HEK293 (cell line): ENCODE measurements at regions not wholly inside any gene's neighbourhood (a gene's known extent, or its start where the extent isn't known, plus 50 kb on each side); places are given as distances from the start of the nearest gene placed in this dataset.

ENCODE experiments used
- CTCF ChIA-PET: fragments of 350-600 bp; formaldehyde crosslinking; extraction: SDS; loops from one replicate; lab custom pipeline; 2021; ENCODE audit warnings: antibody characterized with exemption; lab: Yijun Ruan, JAX
- POLR2A ChIA-PET: fragments of 300-600 bp; formaldehyde crosslinking; extraction: SDS; loops from one replicate; lab custom pipeline; 2020; ENCODE audit warnings: antibody characterized with exemption, inconsistent platforms; lab: Yijun Ruan, JAX
- H3K27ac ChIP-seq: fragments of 200-500 bp; sonication (Bioruptor generic); 2 replicates; pipeline ENCODE4 v1.5.1; 2014; ENCODE audit warnings: low read depth, low read length, control low read depth, inconsistent platforms; ENCODE audit errors: extremely low read depth
- H3K36me3 ChIP-seq, 2 experiments: fragments of 200-500 bp in 1 of 2; sonication (Bioruptor generic) in 1 of 2; 1 replicate in 1 of 2; 2 replicates in 1 of 2; pipeline ENCODE4 v1.5.1; 2014 to 2017; ENCODE audit warnings: inconsistent platforms in 2 of 2, low read length in 2 of 2; ENCODE audit not compliant: control insufficient read depth in 2 of 2, insufficient read depth in 1 of 2
- H3K4me1 ChIP-seq: fragments of 200-500 bp; sonication (Bioruptor generic); 2 replicates; pipeline ENCODE4 v1.5.1; 2014; ENCODE audit warnings: mild to moderate bottlenecking, low read length, inconsistent platforms; ENCODE audit not compliant: control insufficient read depth, insufficient read depth
- H3K4me3 ChIP-seq: 2 replicates; pipeline ENCODE4 v1.5.1; 2011; ENCODE audit warnings: low read depth, mild to moderate bottlenecking, control low read depth, low read length, moderate library complexity
- H3K9me3 ChIP-seq: fragments of 200-500 bp; sonication (Bioruptor generic); 2 replicates; pipeline ENCODE4 v1.5.1; 2014; ENCODE audit warnings: low read depth, low read length, inconsistent platforms; ENCODE audit not compliant: control insufficient read depth, insufficient read depth
- BCL11A ChIP-seq: fragments of 450-650 bp; formaldehyde crosslinking; IDR thresholded peaks from 2 replicates; pipeline ENCODE4 v1.5.1; 2016; ENCODE audit warnings: low read depth, missing biosample characterization, missing genetic modification characterization
- KLF17 ChIP-seq: fragments of 450-650 bp; formaldehyde crosslinking; IDR thresholded peaks from 2 replicates; pipeline ENCODE4 v1.5.1; 2016; ENCODE audit warnings: missing biosample characterization, missing genetic modification characterization
- SCRT2 ChIP-seq: fragments of 450-650 bp; formaldehyde crosslinking; IDR thresholded peaks from 2 replicates; pipeline ENCODE4 v1.5.1; 2016; ENCODE audit warnings: missing biosample characterization, missing genetic modification characterization
- WT1 ChIP-seq: fragments of 450-650 bp; formaldehyde crosslinking; IDR thresholded peaks from 2 replicates; pipeline ENCODE4 v1.5.1; 2016; ENCODE audit warnings: missing biosample characterization, missing genetic modification characterization
- ZNF114 ChIP-seq: fragments of 450-650 bp; formaldehyde crosslinking; IDR thresholded peaks from 2 replicates; pipeline ENCODE4 v1.5.0; 2017; ENCODE audit warnings: missing biosample characterization, missing genetic modification characterization
- ZNF148 ChIP-seq: fragments of 450-650 bp; formaldehyde crosslinking; IDR thresholded peaks from 2 replicates; pipeline ENCODE4 v1.5.0; 2017; ENCODE audit warnings: missing biosample characterization, missing genetic modification characterization, borderline replicate concordance
- ZNF19 ChIP-seq: fragments of 450-650 bp; formaldehyde crosslinking; IDR thresholded peaks from 2 replicates; pipeline ENCODE4; 2016; ENCODE audit warnings: missing biosample characterization, missing genetic modification characterization, low read depth
- ZNF280D ChIP-seq: fragments of 450-650 bp; formaldehyde crosslinking; IDR thresholded peaks from 2 replicates; pipeline ENCODE4 v1.5.1; 2016; ENCODE audit warnings: missing biosample characterization, missing genetic modification characterization
- ZNF311 ChIP-seq: fragments of 450-650 bp; formaldehyde crosslinking; IDR thresholded peaks from 2 replicates; pipeline ENCODE4 v1.5.1; 2017; ENCODE audit warnings: missing biosample characterization, missing genetic modification characterization, borderline replicate concordance
- ZNF341 ChIP-seq: fragments of 450-650 bp; formaldehyde crosslinking; IDR thresholded peaks from 2 replicates; pipeline ENCODE4; 2016; ENCODE audit warnings: low read depth, missing biosample characterization, missing genetic modification characterization
- ZNF398 ChIP-seq: fragments of 450-650 bp; formaldehyde crosslinking; IDR thresholded peaks from 2 replicates; pipeline ENCODE4 v1.5.1; 2017; ENCODE audit warnings: missing biosample characterization, missing genetic modification characterization
- ZNF473 ChIP-seq: fragments of 450-650 bp; formaldehyde crosslinking; IDR thresholded peaks from 2 replicates; pipeline ENCODE4 v1.5.1; 2017; ENCODE audit warnings: missing biosample characterization, missing genetic modification characterization
- ZNF501 ChIP-seq: fragments of 450-650 bp; formaldehyde crosslinking; IDR thresholded peaks from 2 replicates; pipeline ENCODE4 v1.5.1; 2016; ENCODE audit warnings: missing biosample characterization, missing genetic modification characterization
- ZNF529 ChIP-seq: fragments of 450-650 bp; formaldehyde crosslinking; IDR thresholded peaks from 2 replicates; pipeline ENCODE4 v1.5.1; 2017; ENCODE audit warnings: missing genetic modification characterization, missing biosample characterization; ENCODE audit not compliant: insufficient replicate concordance
- ZNF639 ChIP-seq: fragments of 450-650 bp; formaldehyde crosslinking; IDR thresholded peaks from 2 replicates; pipeline ENCODE4 v1.5.1; 2016; ENCODE audit warnings: missing biosample characterization, missing genetic modification characterization
- ZNF777 ChIP-seq: fragments of 450-650 bp; formaldehyde crosslinking; IDR thresholded peaks from 2 replicates; pipeline ENCODE4 v1.5.1; 2017; ENCODE audit warnings: missing biosample characterization, missing genetic modification characterization, borderline replicate concordance

- no peak for TF ChIP-seq ZNF777 (tag by site-specific recombination)
- TF ChIP-seq ZNF148 (tag by site-specific recombination), result no peak
- TF ChIP-seq ZNF114 (tag by site-specific recombination), result no peak
- no peak for TF ChIP-seq SCRT2 (tag by site-specific recombination)
- no peak for TF ChIP-seq BCL11A (tag by site-specific recombination)
- TF ChIP-seq ZNF398 (tag by site-specific recombination), result no peak
- no peak for TF ChIP-seq ZNF473 (tag by site-specific recombination)
- no peak for TF ChIP-seq ZNF501 (tag by site-specific recombination)
- no peak for TF ChIP-seq ZNF639 (tag by site-specific recombination)
- TF ChIP-seq ZNF280D (tag by site-specific recombination), result no peak
These were observed 560.1 kb downstream of the UTRN start (continued) for GRCh38 chr6:144845186-144845585.

GRCh38 chr6:144847916-144848315, 562.8 kb downstream of the UTRN start:
- H3K4me1 ChIP-seq, result no peaks in the 10 kb centered on the region
- POLR2A ChIA-PET, result no interaction called here
- peaks cover 0 to 5% of the 10 kb centered on the region in 2 experiments; a peak in 1 of 3 replicates for H3K36me3 ChIP-seq
- CTCF ChIA-PET, result no interaction called here
- TF ChIP-seq ZNF19 (tag by site-specific recombination), result no peak
- TF ChIP-seq, all 188 proteins: peak for 0
- Histone ChIP-seq H3K4me3 (no peak overlapping the region), H3K27ac (no peak overlapping the region), H3K9me3 (no peaks in the 10 kb centered on the region)

GRCh38 chr6:144849920-144850319, 564.8 kb downstream of the UTRN start:
- POLR2A ChIA-PET, result no interaction called here
- H3K36me3 ChIP-seq, result peaks cover 0 to 5% of the 10 kb centered on the region in 2 experiments; a peak in 1 of 3 replicates
- H3K4me1 ChIP-seq, result no peaks in the 10 kb centered on the region
- H3K4me3 ChIP-seq, result no peak overlapping the region
- no peak overlapping the region for H3K27ac ChIP-seq
- H3K9me3 ChIP-seq, result no peaks in the 10 kb centered on the region
- CTCF ChIA-PET, result no interaction called here
- no peak for TF ChIP-seq KLF17 (tag by site-specific recombination)
- no peak for TF ChIP-seq WT1 (tag by site-specific recombination)
- TF ChIP-seq ZNF341, result no peak
- TF ChIP-seq ZNF529 (tag by site-specific recombination), result no peak
- no peak for TF ChIP-seq ZNF311 (tag by site-specific recombination)
